ENCODE measurements at regions not wholly inside any gene's neighbourhood (a gene's known extent, or its start where the extent isn't known, plus 50 kb on each side); places are given as distances from the start of the nearest gene placed in this dataset.
"Not testable (repeated sequence)": the region's sequence is repeated elsewhere in the genome, so short reads cannot be mapped to it uniquely, and the experiment has no call there.

GRCh38 chr9:75273055-75273454 is 184.7 kb downstream of the OSTF1 start:
- TF ChIP-seq RFX5 (IDR thresholded peaks at IDR 0.05; ENCODE audit: low read depth, low read length); CTCF (conservative IDR thresholded peaks at IDR 0.05; ENCODE audit: low read depth, low read length); POLR2A (IDR thresholded peaks at IDR 0.05; ENCODE audit: low read depth, low read length); NFE2L2 (IDR thresholded peaks at IDR 0.05; ENCODE audit: low read depth, low read length); RAD21 (IDR thresholded peaks at IDR 0.05; ENCODE audit: low read length); MXI1 (IDR thresholded peaks at IDR 0.05; ENCODE audit: borderline replicate concordance, low read depth, low read length); SMC3 (IDR thresholded peaks at IDR 0.05; ENCODE audit: low read depth, low read length); CEBPB (IDR thresholded peaks at IDR 0.05; ENCODE audit: low read depth, low read length); FOS (IDR thresholded peaks at IDR 0.05; ENCODE audit: low read depth, low read length); RCOR1 (IDR thresholded peaks at IDR 0.05; ENCODE audit: insufficient replicate concordance, low read length); MAZ (IDR thresholded peaks at IDR 0.05; ENCODE audit: borderline replicate concordance, low read depth, low read length); ELK1 (IDR thresholded peaks at IDR 0.05; ENCODE audit: borderline replicate concordance, low read depth, low read length); CHD1 (IDR thresholded peaks at IDR 0.05; ENCODE audit: low read depth, low read length); USF2 (IDR thresholded peaks at IDR 0.05; ENCODE audit: low read depth, low read length): not testable (repeated sequence)
